Activated CD8-positive, alpha-beta memory T cell treated with anti-CD3 and anti-CD28 coated beads for 48 hours (primary cell): ENCODE measurements at regions not wholly inside any gene's neighbourhood (a gene's known extent, or its start where the extent isn't known, plus 50 kb on each side); places are given as distances from the start of the nearest gene placed in this dataset.
A peak's percentile ranks its signal among the peaks of the same experiment; 100 is the strongest.

ENCODE experiments used
- DNase-seq, 3 experiments: peaks; one replicate each; pipeline ENCODE4 v3.0.0-alpha.2; 2020; ENCODE audit warnings: low read depth in 2 of 3, low spot score in 2 of 3

GRCh38 chr16:51814617-51815016 lies 663.5 kb upstream of the SALL1 start:
- DNase-seq, result no peak

GRCh38 chr16:51813609-51814008 lies 662.5 kb upstream of the SALL1 start:
- no peak for DNase-seq

GRCh38 chr16:51812945-51813344 lies 661.9 kb upstream of the SALL1 start:
- no peak for DNase-seq

- DNase-seq, result no peak
Measured at GRCh38 chr16:51807551-51807950, 656.5 kb upstream of the SALL1 start.

- no peak for DNase-seq
Measured at GRCh38 chr16:51801635-51802034, 650.6 kb upstream of the SALL1 start.

GRCh38 chr16:51797669-51798259 lies 646.7 kb upstream of the SALL1 start:
- DNase-seq, result no peak

GRCh38 chr16:51779240-51779639 lies 628.2 kb upstream of the SALL1 start:
- no peak for DNase-seq

GRCh38 chr16:51773071-51773890 lies 622.2 kb upstream of the SALL1 start:
- DNase-seq, result no peak

- DNase-seq, result no peak
Measured at GRCh38 chr16:51766739-51767138, 615.7 kb upstream of the SALL1 start.

GRCh38 chr16:51763072-51763661 lies 612.1 kb upstream of the SALL1 start:
- no peak for DNase-seq

- DNase-seq, result peak; percentile 13 to 47 (median 22)
Measured at GRCh38 chr16:51762081-51762996, 611.3 kb upstream of the SALL1 start.

GRCh38 chr16:51761001-51761400 lies 609.9 kb upstream of the SALL1 start:
- DNase-seq, result no peak

- no peak for DNase-seq
Measured at GRCh38 chr16:51759999-51760398, 608.9 kb upstream of the SALL1 start.

GRCh38 chr16:51759329-51759728 lies 608.3 kb upstream of the SALL1 start:
- no peak for DNase-seq

- no peak for DNase-seq
Measured at GRCh38 chr16:51757921-51758479, 606.9 kb upstream of the SALL1 start.

- no peak for DNase-seq
Measured at GRCh38 chr16:51757505-51757904, 606.4 kb upstream of the SALL1 start.

- no peak for DNase-seq
Measured at GRCh38 chr16:51757124-51757470, 606.0 kb upstream of the SALL1 start.

- DNase-seq, result no peak
Measured at GRCh38 chr16:51756447-51757123, 605.5 kb upstream of the SALL1 start.

- no peak for DNase-seq
Measured at GRCh38 chr16:51755577-51756355, 604.7 kb upstream of the SALL1 start.

GRCh38 chr16:51755039-51755501 lies 604.0 kb upstream of the SALL1 start:
- DNase-seq, result no peak
